GM18868 (cell line): ENCODE measurements at regions not wholly inside any gene's neighbourhood (a gene's known extent, or its start where the extent isn't known, plus 50 kb on each side); places are given as distances from the start of the nearest gene placed in this dataset.
"Not testable (repeated sequence)": the region's sequence is repeated elsewhere in the genome, so short reads cannot be mapped to it uniquely, and the experiment has no call there.

Experiments
- ATAC-seq: cut with Tn5 transposase; IDR thresholded peaks from one replicate; pipeline ENCODE4 v1.9.1; 2021; ENCODE audit warnings: mild to moderate bottlenecking, moderate library complexity; ENCODE audit not compliant: unreplicated experiment

DNA sequence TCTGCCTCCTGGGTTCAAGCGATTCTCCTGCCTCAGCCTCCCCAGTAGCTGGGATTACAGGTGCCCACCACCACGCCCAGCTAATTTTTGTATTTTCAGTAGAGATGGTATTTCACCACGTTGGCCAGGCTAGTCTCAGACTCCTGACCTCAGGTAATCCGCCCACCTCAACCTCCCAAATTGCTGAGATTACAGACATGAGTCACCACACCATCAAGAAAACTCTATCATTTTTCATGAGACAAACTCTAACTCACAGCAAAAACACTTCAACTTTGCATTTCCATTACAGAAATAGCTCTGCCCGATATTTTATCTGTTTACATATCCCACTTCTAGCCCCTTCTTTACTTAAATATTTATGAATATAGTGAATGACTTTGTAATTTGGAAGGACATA, 561.1 kb downstream of the TMX3 start:
- not testable (repeated sequence) for ATAC-seq

DNA sequence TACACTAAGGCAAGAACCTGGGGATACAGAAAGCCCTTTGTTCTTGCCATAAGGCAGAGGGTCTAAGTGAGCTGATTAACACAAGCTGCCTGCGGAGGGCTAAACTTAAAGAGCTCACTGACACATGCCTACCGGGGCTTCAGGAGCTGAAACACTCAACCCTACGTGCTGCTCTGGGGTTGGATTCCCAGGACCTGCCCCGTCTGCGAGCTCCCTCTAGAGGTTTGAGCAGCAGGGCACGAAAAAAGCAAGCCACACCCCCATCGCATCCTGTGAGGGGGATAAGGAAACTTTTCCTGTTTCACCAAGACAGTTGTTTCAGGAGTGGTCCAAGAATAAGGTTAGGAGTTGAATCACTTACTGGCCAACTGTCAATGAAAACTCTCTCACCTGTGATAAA, 562.1 kb downstream of the TMX3 start:
- ATAC-seq = no peak

DNA sequence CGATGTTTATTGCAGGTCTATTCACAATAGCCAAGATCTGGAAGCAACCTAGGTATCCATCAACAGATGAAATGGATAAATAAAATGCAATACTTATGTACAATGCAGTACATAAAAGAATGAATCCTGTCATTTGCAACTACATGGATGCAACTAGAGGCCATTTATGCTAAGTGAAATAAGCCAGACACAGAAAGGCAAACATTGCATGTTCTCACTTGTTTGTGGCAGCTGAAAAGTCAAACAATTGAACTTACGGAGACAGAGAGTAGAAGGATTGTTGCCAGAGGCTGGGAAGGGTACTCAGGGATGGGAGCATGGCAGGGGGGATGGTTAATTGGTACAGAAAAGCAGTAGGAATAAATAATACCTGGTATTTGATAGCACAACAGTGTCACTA, 563.9 kb downstream of the TMX3 start:
- ATAC-seq = no peak

DNA sequence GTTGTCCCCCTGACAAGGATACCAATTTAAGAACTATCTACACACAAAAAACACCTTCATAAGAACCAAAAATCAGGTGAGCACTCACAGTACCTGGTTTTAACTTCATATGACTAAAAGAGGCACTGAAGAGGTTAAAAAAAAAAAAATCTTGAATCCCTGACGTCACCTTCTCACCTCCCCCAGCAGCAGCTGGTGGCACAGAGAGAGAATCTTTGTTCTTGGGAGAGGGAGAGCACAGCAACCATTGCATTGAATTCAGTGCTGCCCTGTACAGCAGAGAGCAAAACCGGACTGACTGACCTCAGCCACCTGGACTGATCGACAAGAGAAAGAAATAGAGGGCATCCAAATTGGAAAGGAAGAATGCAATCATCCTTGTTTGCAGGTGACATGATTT, 566.0 kb downstream of the TMX3 start:
- ATAC-seq = no peak

DNA sequence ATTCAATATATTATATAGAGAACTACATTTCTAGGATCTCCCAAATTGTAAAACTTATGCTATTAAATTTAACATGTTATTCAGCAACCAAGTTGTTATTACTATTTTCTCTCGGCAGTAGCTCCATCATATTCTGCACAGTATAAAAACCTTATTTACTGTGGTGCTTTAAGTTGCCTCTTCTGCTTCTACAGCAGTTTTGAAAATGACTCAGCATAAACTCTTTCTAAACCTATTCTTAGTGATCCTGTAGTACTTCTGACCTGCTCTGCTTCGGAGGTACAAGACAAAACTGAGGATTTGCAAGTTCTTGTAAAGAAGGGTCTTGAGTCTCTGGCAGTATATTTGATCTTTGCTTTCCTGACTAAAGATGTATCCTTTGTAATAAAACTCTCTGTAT, 567.2 kb downstream of the TMX3 start:
- no peak for ATAC-seq

DNA sequence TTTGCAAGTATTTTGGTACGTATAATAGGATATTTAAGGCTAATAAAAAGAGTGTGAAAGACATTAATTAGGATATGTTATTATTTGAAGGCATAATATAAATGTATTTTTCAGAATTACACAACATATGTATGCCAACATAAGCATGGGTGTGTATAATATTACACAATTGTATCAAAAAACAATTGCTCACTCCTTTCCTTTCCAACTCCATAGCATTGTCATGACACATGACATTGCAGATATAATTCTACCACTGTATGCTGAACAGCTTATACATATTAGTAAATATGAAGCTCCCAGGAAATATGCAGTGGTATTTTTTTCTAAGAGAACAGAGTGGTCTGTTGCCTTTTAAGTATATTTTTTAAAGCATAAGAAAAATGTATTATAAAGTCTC, 593.1 kb downstream of the TMX3 start:
- ATAC-seq = no peak

DNA sequence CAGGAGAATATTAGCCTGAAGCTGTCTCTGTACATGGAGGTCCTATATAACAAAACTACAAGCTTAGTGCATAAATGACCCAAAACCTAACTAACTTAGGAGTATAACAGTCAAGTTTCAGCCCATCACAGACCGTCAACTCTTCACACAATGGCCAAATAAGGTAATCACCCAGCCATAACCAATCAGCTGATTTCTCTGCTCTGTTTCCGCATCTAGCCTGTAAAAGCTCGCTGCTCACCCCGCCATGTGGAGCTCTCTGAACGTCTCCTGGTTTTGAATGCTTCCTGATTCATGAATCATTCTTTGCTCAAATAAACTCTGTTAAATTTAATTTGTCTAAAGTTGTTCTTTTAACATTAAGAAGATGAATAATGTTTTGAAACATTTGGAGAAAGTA, 593.6 kb downstream of the TMX3 start:
- no peak for ATAC-seq

DNA sequence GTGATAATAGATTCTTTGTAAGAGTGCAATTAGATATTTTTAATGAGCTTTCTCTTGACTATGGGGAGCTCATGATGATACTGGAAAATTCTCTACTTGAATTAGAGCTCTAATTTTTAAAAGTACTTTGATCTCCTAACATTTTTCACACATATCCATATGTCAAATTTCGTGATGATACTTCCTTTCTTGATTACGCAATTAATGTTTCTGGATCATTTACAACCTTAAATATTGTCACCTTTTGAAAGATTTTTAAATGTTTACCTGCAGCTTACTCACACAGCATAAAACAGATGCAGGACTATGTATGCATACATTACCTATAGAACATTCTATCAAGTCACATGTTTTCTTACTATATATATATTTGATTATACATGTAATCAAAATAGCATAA, 598.5 kb upstream of the DSEL start:
- ATAC-seq = no peak

DNA sequence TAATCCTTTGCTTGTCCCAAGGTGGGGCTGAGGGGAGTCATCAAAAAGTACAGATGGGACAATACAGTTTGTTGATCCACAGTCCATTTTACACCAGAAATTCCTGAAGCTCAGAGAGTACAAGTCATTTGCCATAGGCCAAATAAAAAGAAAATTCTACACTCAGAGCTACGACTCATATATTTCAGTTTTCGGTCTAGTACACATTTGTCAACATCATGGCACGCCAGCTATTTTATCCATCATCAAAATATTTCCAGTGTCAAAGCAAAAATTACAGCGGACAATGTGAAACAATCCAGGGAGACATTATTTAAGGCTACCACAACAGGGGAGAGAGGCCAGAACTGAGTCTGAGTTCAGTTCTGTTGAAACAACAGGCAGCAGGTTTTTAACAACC, 587.5 kb upstream of the DSEL start:
- no peak for ATAC-seq

DNA sequence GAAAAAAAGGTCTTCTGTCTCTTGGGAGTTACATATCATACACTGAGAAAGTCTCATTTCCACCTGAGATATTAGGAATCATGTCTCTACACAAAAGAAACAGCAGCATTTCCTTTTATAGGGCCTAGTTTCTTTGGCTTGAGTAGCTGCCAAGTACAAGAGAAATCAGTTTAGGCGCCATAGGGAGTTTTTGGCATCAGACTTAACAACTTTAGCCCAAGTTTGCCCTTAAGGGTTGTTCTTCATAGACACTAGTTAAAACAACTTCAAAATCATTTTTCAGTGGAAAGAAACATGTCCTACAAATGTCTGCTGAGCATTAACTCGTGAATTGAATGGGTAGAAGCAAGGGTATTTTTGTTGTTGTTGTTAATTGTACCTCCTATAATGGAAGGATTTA, 587.0 kb upstream of the DSEL start:
- ATAC-seq = no peak

DNA sequence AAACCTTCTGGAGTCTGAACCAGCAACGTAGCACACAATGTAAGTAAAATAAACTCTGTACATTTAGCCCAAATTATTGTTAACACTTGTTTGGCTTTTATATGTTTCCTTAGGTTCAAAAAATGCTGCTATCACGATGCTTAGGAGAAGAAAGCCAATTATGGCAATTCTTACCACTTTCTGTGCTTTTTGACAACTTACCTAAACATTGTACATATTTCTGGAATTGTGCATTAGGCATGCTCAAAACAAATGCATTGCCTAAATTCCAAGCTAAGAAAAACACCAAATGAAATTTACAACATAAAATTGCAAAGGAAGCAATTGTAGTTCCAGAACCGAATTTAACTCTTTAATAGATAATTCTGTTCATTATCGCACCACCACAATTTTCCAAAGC, 585.6 kb upstream of the DSEL start:
- no peak for ATAC-seq

DNA sequence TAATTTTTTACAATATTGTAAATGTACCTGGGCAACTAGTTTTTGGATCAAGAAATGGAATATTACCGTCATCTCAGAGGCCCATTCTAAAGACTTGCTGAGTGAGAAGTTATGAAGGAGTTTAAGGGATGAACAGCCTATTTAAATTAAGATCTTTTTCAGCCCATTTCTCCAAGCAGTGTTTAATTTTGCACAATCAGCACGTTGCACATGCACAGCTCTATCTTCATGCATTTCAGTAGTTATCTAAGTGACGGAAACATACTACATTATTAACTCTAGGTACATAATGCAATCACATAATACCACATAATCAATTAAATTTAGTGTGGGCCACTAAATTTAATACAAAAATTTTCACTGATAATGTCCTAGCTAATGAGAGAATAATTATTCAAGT, 582.1 kb upstream of the DSEL start:
- no peak for ATAC-seq

DNA sequence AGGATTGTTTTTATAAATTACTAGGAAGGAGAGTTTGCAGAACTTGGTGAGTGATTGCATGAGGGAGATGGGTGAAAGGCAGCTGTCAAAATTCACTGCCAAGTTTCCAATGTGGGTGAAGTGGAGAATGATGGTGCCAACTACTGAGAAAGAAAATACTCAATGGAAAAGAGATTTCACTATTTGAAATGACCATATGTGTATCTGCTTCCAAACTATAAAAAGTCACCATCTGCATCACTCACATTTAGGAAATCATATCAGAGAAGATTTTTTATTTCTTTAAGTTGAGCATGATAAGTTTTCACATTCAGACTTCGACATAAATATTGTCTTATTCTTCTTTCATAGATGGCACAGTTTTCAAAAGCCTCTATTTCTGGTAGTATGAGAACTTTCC, 570.0 kb upstream of the DSEL start:
- ATAC-seq = no peak

DNA sequence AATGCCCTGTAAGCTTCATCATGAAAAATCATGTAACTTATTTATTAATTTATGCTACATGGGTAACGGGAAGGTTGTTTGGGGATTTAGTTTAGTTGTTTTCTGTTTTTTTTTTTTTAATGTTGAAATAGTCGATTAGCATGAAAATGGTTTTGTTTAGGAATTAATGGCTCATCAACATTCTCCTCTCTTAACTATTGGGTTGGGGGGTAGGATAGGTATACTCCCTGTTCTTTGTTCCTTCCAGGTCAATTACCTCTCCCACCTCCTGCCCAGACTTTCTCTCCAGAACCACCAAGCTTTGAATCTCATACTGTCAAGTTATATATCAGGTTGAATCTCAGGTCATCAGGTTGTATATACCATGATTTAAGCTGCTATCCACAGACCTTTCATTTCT, 568.7 kb upstream of the DSEL start:
- no peak for ATAC-seq

DNA sequence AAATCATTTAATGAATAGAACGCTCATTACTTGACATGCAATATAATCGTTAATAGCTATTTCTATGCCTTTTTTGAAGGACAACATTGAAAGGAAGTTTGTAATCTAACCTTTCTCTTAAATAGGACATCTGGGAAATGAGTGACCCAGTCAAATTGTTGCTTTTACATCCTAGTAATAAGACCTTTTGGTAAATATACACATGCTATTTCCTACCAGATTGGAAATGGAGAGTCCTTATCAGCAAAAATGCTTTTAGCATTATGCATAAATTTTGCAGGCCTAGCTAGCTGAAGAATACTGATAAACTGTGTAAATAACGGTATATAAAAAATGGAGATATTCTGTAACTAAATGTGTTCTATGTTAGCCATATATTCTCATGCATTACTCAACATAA, 567.3 kb upstream of the DSEL start:
- ATAC-seq = no peak

DNA sequence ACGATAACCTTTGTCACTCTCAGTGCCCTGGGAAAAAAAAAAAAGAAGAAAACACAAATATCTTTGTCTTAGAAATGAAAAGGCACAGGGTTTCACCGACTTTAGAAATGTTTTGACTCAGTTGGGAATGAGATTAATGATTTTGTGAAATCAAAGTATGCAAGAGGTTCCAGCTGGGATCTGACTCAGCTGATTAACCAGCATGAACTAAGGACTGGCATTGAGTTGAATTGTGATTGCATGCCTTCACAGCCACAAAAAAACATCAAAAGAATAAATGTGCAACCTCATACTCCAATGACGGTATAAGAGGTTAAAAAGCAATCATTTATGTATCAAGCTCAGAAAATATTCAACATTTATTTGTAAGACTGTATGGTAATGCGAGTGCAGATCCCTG, 566.6 kb upstream of the DSEL start:
- ATAC-seq = no peak

DNA sequence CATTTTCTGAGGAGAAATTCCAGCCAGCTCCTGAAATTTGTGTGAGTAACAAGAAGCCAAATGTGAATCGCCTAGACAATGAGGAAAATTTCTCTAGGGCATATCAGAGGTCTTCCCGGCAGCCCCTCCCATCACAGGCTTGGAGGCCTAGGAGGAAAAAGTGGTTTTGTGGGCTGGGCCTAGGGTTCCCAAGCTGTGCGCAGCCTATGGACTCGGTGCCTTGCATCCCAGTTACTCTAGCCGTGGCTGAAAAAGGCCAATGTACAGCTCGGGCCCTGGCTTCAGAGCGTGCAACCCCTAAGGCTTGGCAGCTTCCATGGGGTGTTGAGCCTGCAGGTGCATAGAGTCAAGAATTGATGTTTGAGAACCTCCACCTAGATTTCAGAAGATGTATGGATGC, 556.2 kb upstream of the DSEL start:
- no peak for ATAC-seq

DNA sequence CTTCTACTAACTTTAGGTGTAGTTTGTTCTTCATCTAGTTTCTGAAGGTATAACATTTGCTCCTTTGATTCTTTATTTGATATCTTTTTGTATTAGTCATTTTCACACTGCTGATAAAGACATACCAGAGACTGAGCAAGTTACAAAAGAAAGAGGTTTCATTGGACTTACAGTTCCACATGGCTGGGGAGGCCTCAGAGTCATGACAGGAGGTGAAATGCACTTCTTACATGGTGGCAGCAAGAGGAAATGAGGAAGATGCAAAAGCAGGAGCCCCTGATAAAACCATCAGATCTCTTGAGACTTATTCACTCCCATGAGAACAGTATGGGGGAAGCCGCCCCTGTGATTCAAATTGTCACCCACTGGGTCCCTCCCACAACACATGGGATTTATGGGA, 544.4 kb upstream of the DSEL start:
- ATAC-seq = no peak

DNA sequence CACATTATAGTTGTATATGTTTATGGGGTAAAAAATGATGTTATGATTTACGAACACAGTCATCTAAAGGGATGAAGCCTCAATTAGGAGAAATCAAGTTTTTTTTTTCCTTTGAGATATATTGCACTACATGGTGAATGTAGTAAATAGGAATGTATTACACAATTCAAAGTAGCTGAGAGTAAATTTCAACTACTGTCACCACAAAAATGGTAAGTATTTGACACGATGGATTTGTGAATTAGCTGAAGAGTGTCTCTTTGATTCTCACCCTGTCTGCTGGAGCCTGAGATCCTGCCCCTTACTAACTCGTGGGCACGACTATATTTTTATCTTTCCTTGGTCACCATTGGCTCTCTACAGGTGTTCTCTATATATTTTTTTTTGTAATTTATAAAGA, 540.4 kb upstream of the DSEL start:
- ATAC-seq = no peak

DNA sequence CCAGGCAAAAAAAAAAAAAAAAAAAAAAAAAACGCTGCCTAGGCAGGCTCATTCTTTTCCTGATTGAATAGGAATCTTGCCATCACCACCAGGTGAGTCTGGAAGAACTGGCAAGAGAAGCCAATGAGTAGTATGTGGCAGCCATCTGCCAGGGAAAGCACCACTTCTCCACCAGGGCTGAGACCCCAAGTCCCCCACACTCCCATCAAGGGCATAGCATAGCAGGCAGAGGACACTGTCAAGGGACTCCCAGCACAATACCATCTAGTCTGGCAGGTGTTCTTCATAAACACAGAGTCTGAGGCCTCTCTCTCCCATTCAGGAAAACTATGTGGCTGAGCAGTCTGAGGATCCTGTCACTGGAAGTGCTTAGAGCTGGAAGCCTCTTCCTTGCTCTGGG, 538.1 kb upstream of the DSEL start:
- ATAC-seq = no peak

DNA sequence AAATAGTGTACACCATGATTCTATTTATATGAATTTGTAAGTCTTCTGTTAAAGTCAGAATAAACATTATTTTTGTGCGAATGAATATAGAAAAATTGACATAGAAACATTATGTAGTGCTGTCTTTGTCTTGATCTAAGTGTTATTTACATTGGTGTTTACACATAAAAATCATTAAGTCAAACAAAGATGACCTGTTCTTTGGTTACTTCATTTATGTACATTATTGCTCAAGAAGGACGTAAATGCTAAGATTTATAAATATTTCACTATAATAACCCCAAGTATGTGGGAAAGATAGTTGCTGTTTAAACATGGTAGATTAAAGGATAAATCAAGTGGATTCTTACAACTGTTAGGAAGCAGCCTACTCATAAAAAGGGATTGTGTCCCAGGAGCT, 536.8 kb upstream of the DSEL start:
- ATAC-seq = no peak

DNA sequence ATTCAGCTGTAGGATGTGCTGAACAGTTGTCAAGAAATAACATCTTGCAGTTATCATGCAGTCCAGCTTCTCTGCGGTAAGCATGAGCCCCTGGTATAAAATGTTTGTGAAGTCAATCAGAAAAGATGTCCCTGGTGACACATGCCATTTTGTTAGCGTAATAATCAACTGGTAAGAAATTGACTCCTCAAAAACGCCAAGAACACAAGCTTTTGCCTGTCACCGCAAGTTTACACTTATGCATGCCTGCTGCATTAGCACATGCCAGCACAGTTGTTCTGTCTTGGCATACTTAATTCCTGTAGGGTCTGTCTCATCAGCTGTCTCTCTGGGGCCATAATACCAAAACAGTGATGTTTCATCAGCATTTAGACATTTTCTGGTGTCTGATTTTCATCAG, 524.8 kb upstream of the DSEL start:
- no peak for ATAC-seq

DNA sequence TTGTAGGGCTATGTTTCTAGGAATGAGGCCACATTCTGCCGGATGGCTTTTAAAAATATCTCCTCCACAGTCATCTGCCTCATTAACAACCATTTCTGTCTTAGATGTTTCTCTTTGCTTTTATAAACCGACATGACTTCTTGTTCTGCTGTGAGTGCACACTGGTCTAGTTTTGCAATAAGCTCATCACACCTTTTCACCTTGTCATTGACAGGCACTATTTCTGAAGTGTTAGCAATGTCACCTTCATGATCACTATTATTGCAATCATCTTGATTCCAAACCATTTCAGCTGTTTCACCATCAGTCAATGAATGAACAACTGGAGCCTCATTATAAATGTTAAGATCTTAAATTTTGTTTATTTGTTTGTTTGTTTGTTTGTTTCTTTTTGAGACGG, 523.7 kb upstream of the DSEL start:
- no peak for ATAC-seq
